Osteoblast (primary cell): ENCODE measurements at regions not wholly inside any gene's neighbourhood (a gene's known extent, or its start where the extent isn't known, plus 50 kb on each side); places are given as distances from the start of the nearest gene placed in this dataset.
A peak's percentile ranks its signal among the peaks of the same experiment; 100 is the strongest.

ENCODE experiments used
- DNase-seq: peaks from one replicate; pipeline ENCODE4 v3.0.0; 2011; ENCODE audit warnings: low spot score, mixed read lengths; ENCODE audit not compliant: insufficient read length; ENCODE audit errors: missing footprints
- H2AFZ ChIP-seq: 2 replicates; pipeline ENCODE4 v1.6.0; 2011; ENCODE audit warnings: mild to moderate bottlenecking, low read length
- H3K27ac ChIP-seq: 2 replicates; pipeline ENCODE4 v1.5.1; 2011; ENCODE audit warnings: mild to moderate bottlenecking, low read depth, low read length, moderate library complexity
- H3K27me3 ChIP-seq: 2 replicates; pipeline ENCODE4 v1.6.0; 2012; ENCODE audit warnings: mild to moderate bottlenecking, control low read depth, inconsistent platforms, low read length, moderate library complexity; ENCODE audit not compliant: insufficient read depth
- H3K36me3 ChIP-seq: 2 replicates; pipeline ENCODE4 v1.5.1; 2011; ENCODE audit warnings: mild to moderate bottlenecking, low read length, control low read depth, moderate library complexity; ENCODE audit not compliant: insufficient read depth
- H3K4me1 ChIP-seq: 2 replicates; pipeline ENCODE4 v1.5.1; 2011; ENCODE audit warnings: mild to moderate bottlenecking, low read length, control low read depth, moderate library complexity; ENCODE audit not compliant: insufficient read depth
- H3K4me2 ChIP-seq: 2 replicates; pipeline ENCODE4 v1.6.0; 2011; ENCODE audit warnings: mild to moderate bottlenecking, low read length; ENCODE audit not compliant: insufficient read depth
- H3K4me3 ChIP-seq: fragments of 200-600 bp; sonication (generic); 3 replicates; pipeline ENCODE4 v1.5.1; 2012; ENCODE audit warnings: mild to moderate bottlenecking, low read length, inconsistent platforms; ENCODE audit not compliant: insufficient read depth
- H3K79me2 ChIP-seq: 2 replicates; pipeline ENCODE4 v1.6.0; 2012; ENCODE audit warnings: mild to moderate bottlenecking, low read length, control low read depth, inconsistent platforms; ENCODE audit not compliant: insufficient read depth
- H3K9me3 ChIP-seq: 2 replicates; pipeline ENCODE4 v1.5.1; 2011; ENCODE audit warnings: low read depth, low read length, control low read depth
- H4K20me1 ChIP-seq: 2 replicates; pipeline ENCODE4 v1.6.0; 2012; ENCODE audit warnings: mild to moderate bottlenecking, low read length, control low read depth; ENCODE audit not compliant: insufficient read depth
- CTCF ChIP-seq: IDR thresholded peaks from 2 replicates; pipeline ENCODE4 v1.5.1; 2011; ENCODE audit warnings: mild to moderate bottlenecking, low read depth, low read length, moderate library complexity; ENCODE audit errors: extremely low read depth

GRCh38 chr5:89992201-89992600, 417.4 kb downstream of the CETN3 start:
- no peaks in the 10 kb centered on the region for H3K9me3 ChIP-seq
- peaks cover 11% of the 10 kb centered on the region for H3K4me1 ChIP-seq
- TF ChIP-seq CTCF, result no peak
- DNase-seq, result no peak
- H4K20me1 ChIP-seq, result no peaks in the 10 kb centered on the region
- no peaks in the 10 kb centered on the region for H3K79me2 ChIP-seq
- H3K4me3 ChIP-seq, result no peak overlapping the region
- H3K36me3 ChIP-seq, result no peaks in the 10 kb centered on the region
- no peaks in the 10 kb centered on the region for H3K27me3 ChIP-seq
- H3K27ac ChIP-seq, result no peak overlapping the region
- H3K4me2 ChIP-seq, result no peak overlapping the region
- H2AFZ ChIP-seq, result no peak overlapping the region

- Histone ChIP-seq H4K20me1 (no peaks in the 10 kb centered on the region), H3K27me3 (no peaks in the 10 kb centered on the region), H3K36me3 (no peaks in the 10 kb centered on the region), H3K27ac (no peak overlapping the region), H3K4me1 (peaks cover 11% of the 10 kb centered on the region), H3K4me3 (no peak overlapping the region), H2AFZ (no peak overlapping the region), H3K9me3 (no peaks in the 10 kb centered on the region), H3K4me2 (no peak overlapping the region), H3K79me2 (no peaks in the 10 kb centered on the region)
- TF ChIP-seq CTCF, result no peak
- no peak for DNase-seq
Measured at GRCh38 chr5:89991592-89991991, 418.0 kb downstream of the CETN3 start.

- no peaks in the 10 kb centered on the region for H3K79me2 ChIP-seq
- no peaks in the 10 kb centered on the region for H3K36me3 ChIP-seq
- no peak for TF ChIP-seq CTCF
- no peaks in the 10 kb centered on the region for H3K27me3 ChIP-seq
- no peaks in the 10 kb centered on the region for H4K20me1 ChIP-seq
- peaks cover 11% of the 10 kb centered on the region for H3K4me1 ChIP-seq
- no peak overlapping the region for H3K4me3 ChIP-seq
- DNase-seq, result no peak
- H3K27ac ChIP-seq, result peak overlapping the region; percentile 72
- H3K4me2 ChIP-seq, result no peak overlapping the region
- no peaks in the 10 kb centered on the region for H3K9me3 ChIP-seq
- no peak overlapping the region for H2AFZ ChIP-seq
Measured at GRCh38 chr5:89989776-89990175, 419.8 kb downstream of the CETN3 start.

GRCh38 chr5:89988998-89989655, 420.4 kb downstream of the CETN3 start:
- H4K20me1 ChIP-seq, result no peaks in the 10 kb centered on the region
- TF ChIP-seq CTCF, result no peak
- H3K79me2 ChIP-seq, result no peaks in the 10 kb centered on the region
- H3K27me3 ChIP-seq, result no peaks in the 10 kb centered on the region
- peak overlapping the region; percentile 71 for H2AFZ ChIP-seq
- H3K4me3 ChIP-seq, result no peak overlapping the region
- H3K9me3 ChIP-seq, result no peaks in the 10 kb centered on the region
- H3K36me3 ChIP-seq, result no peaks in the 10 kb centered on the region
- H3K27ac ChIP-seq, result peak overlapping the region; percentile 72
- H3K4me2 ChIP-seq, result no peak overlapping the region
- peaks cover 11% of the 10 kb centered on the region for H3K4me1 ChIP-seq
- peak; percentile 32 for DNase-seq
